ENCODE measurements at regions not wholly inside any gene's neighbourhood (a gene's known extent, or its start where the extent isn't known, plus 50 kb on each side); places are given as distances from the start of the nearest gene placed in this dataset.
"Not testable (repeated sequence)": the region's sequence is repeated elsewhere in the genome, so short reads cannot be mapped to it uniquely, and the experiment has no call there.

GRCh38 chr5:91245871-91246270, 137.2 kb downstream of the ARRDC3 start:
- DNase-seq (ENCODE audit: low spot score in 2 of 2) (peak in 1 of 2 donors; percentile 8), FAIRE-seq (no peak)

GRCh38 chr5:91245074-91245452, 138.1 kb downstream of the ARRDC3 start:
- DNase-seq (ENCODE audit: low spot score in 2 of 2), result no peak
- FAIRE-seq, result no peak

GRCh38 chr5:91244380-91245073, 138.6 kb downstream of the ARRDC3 start:
- DNase-seq (ENCODE audit: low spot score in 2 of 2), result no peak
- FAIRE-seq, result no peak

GRCh38 chr5:91243852-91244251, 139.3 kb downstream of the ARRDC3 start:
- FAIRE-seq (no peak), DNase-seq (ENCODE audit: low spot score in 2 of 2) (no peak)

DNA sequence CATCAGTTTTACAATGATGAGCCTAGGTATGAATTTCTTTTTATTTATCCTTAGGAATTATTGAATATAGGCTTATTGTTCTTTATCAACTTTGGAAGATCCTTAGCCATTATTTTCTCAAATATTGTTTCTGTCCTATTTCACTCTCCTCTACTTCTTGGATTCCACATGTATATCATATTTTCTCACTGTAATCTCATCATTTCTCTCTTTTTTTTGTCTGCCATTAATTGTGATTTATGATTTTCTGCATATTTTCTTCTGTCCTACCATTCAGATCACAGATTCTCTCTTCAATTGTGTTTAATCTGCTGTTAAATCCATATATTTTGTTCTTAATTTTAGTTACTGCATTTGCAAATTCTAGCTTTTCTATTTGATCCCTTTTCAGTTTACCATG, 139.8 kb downstream of the ARRDC3 start:
- no peak for FAIRE-seq
- no peak for DNase-seq (ENCODE audit: low spot score in 2 of 2)

- DNase-seq (ENCODE audit: low spot score in 2 of 2); FAIRE-seq: not testable (repeated sequence)
Measured at GRCh38 chr5:91241460-91241859, 141.7 kb downstream of the ARRDC3 start.

DNA sequence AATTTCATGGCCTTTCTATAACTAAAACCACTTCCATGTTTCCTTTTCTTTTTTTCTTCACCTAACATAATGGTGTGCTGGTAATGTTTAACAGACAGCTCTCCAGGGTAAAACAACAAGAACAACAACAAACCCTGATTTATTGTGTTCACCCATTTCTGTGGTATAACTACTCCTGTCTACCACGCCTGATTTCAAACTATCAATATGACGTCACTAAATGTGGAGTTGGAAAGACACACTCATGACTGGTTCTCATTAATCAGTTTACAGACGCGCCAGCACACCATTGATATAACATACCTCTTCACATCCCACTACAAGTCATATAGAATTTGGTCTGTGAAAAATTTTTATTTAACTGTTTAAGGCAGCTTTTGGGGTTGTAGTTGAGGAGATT, 142.9 kb downstream of the ARRDC3 start:
- DNase-seq (ENCODE audit: low spot score in 2 of 2) (no peak), FAIRE-seq (no peak)

GRCh38 chr5:91235271-91235694, 147.8 kb downstream of the ARRDC3 start:
- no peak for DNase-seq (ENCODE audit: low spot score in 2 of 2)
- FAIRE-seq, result no peak

GRCh38 chr5:91232523-91232922, 150.6 kb downstream of the ARRDC3 start:
- DNase-seq (ENCODE audit: low spot score in 2 of 2) (no peak), FAIRE-seq (no peak)

DNA sequence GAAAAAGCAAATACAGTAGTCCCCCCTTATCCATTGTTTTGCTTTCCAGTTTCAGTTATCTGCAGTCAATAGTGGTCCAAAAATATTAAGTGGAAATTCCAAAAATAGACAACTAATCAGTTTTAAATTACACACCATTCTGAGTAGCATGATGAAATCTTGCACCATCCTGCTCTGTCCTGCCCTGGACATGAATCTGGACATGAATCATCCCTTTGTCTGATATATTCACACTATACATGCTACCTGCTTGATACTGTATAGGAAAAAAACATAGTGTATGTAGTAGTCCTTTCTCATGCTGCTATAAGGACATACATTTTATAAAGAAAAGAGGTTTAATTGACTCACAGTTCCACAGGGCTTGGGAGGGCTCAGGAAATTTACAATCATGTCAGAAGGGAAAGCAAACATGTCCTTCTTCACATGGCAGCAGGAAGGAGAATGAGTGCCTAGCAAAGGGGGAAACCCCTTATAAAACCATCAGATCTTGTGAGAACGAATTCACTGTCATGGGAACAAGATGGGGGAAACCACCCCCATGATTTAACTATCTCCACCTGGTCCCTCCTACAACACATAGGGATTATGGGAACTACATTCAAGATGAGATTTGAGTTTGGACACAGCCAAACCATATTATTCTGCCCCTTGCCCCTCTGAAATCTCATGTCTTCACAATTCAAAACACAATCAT, 153.9 kb downstream of the ARRDC3 start:
- DNase-seq (ENCODE audit: low spot score in 2 of 2), result no peak
- FAIRE-seq, result no peak

- DNase-seq (ENCODE audit: low spot score in 2 of 2), result no peak
- no peak for FAIRE-seq
Measured at GRCh38 chr5:91228188-91228587, 154.9 kb downstream of the ARRDC3 start.

DNA sequence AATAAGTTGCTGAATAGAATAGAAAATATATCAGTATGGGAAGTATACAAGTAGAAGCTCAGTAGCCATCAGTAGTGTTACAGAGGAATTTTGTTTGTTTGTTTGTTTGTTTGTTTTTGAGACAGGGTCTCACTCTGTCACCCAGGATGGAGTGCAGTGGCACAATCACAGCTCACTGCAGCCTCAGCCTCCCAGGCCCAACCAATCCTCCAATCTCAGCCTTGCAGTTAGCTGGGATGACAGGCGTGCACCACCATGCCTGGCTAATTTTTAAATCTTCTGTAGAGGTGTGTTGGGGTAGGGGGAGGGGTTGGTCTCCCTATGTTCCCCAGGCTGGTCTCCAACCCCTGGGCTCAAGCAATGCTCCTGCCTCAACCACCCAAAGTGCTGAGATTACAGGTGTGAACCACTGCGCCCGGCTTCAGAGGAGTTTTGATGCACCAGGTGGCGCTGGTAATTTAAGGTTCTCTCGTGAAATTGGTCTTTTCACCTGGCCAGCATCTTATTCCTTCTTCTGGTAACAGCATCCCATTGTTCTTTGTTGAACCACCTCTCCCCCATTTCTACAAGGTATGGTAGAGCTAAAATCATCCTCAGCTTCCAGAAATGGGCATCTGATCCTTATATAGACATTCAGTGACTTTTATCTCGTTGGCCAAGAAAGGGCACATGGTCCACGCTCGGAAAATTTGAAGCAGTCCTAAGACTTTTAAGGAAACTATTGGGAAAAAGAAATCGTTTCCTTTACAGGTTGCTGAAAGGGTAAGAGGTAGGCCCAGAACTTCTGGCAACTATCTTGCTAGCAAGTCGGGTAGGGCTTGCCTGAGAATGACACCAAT, 157.1 kb downstream of the ARRDC3 start:
- FAIRE-seq (no peak), DNase-seq (ENCODE audit: low spot score in 2 of 2) (no peak)

GRCh38 chr5:91224969-91225368, 158.1 kb downstream of the ARRDC3 start:
- no peak for FAIRE-seq
- no peak for DNase-seq (ENCODE audit: low spot score in 2 of 2)

DNA sequence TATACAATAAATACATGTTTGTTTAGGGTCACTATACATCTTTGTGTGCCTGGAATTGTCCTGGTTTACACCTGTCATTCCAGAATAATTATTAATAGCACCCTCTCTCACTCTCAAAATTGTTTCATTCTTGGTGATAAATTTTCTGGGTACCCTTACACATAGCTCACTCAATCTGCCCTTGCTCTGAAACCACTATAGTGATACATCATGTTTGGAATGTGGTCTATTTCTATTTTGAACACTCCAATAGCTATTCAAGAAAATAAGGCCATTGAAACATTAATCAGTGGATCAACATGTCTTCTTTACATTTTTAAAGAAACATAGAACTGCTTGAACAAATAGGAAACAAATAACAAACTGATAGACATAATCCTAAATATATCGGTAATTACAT, 158.7 kb downstream of the ARRDC3 start:
- FAIRE-seq (no peak), DNase-seq (ENCODE audit: low spot score in 2 of 2) (no peak)

GRCh38 chr5:91223886-91224285, 159.2 kb downstream of the ARRDC3 start:
- DNase-seq (ENCODE audit: low spot score in 2 of 2) (no peak), FAIRE-seq (no peak)

DNA sequence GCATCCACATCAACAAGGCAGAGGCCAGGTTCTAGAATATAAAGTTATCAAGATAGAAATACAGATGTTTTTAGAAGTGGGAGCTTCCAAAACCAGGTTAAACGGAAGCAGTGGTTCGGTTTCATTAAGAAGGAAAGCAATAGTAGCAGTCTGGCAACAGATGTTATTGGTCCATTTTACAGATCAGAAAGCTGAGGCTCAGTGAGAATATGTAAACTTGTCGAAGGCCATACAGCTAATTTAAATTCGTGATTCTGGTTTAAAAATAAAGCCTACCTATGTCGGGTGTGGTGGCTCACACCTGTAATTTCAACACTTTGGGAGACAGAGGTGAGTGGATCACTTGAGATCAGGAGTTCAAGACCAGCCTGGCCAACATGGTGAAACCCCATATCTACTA, 160.6 kb downstream of the ARRDC3 start:
- FAIRE-seq (no peak), DNase-seq (ENCODE audit: low spot score in 2 of 2) (no peak)

GRCh38 chr5:91221917-91222316, 161.2 kb downstream of the ARRDC3 start:
- DNase-seq (ENCODE audit: low spot score in 2 of 2) (no peak), FAIRE-seq (no peak)

DNA sequence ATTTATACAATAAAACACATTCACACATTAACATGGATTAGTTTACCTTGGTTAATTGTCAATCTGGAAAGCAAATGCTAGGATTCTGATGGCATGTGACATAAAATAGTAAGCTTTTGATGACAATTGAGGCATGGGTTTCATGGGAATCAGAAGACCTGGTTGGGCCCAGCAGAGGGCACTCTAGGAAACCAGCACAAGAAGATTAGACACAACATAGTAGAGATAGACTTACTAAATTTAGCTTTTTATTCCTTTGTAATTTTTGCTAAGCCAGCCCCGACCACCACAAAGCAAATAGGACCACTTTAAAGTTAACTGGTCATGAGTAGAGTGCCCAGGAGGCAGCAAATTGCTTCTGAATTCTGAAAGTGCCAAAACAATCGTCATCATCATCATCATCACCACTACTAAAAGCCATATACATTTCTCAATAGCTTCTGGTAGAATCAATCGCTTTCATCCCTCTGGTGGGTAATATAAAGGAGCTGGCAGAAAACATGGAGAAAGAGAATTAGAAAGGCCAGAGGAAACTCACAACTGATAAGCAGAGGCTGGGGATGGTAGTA, 163.2 kb downstream of the ARRDC3 start:
- DNase-seq (ENCODE audit: low spot score in 2 of 2) (peak in 1 of 2 donors; percentile 17), FAIRE-seq (no peak)

DNA sequence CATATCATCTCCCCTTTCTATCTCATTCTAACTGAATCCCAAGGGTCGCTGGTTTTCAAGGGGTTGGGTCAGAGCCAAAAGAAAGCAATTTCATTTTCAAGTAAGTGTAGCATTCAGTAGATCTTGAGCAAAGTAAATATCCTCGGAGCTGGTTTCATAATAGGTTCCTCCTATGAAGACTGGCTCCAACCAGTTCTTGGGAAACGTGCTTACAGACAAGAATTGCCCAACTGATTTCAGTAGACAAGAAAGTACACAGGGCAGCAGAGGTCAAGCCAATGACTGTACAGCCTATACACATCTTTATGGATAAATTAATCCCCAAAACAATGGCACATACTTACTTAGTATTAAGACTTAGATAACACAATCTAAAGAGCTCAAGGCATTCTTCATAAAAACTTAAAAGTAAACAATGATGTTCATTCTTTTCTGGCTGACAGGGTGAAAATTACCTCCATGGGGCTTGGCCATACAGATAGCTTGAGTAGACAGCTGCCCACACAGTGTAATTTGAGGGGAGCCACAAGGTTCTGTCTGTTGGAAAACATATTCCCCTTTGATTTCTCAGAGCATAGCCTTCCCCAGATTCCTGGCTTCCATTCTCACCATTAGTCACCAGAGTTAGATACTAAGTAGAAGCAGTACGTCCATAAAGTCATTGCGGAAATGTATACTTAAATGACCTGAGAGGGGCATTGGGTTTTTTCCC, 163.9 kb downstream of the ARRDC3 start:
- FAIRE-seq (no peak), DNase-seq (ENCODE audit: low spot score in 2 of 2) (no peak)

GRCh38 chr5:91217859-91218258, 165.3 kb downstream of the ARRDC3 start:
- FAIRE-seq (peak; percentile 69), DNase-seq (ENCODE audit: low spot score in 2 of 2) (no peak)
